ENCODE measurements at regions not wholly inside any gene's neighbourhood (a gene's known extent, or its start where the extent isn't known, plus 50 kb on each side); places are given as distances from the start of the nearest gene placed in this dataset.

DNA sequence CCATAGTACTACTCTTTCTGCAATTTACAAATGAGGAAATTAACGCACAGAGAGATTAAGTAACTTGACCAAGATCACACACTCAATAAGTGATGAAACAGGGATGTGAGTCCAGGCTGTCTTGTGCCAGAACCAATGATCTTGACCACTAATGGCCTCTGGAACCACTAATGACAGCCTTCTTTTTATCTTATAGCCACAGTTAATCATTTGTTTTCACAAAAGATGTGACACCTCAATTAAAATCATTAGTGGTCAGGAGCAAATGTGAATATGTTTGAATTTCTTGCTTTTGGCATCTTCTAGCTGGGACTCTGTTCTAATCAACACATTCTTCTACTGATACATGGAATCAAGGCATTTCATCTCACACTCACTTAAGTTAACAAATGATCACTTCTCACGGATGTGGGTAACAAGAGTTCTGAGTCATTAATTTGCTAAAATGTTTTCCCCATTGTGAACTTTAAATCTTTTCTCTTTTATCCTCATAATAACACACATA is 102.7 kb upstream of the CD180 start:
- DNase-seq: no peak
- Histone ChIP-seq H3K9ac (ENCODE audit: low read length in 3 of 3) (no peak overlapping the region), H3K27ac (ENCODE audit: low read depth in 2 of 2, low read length in 2 of 2) (no peak overlapping the region), H3K4me1 (ENCODE audit: control insufficient read depth in 2 of 3, insufficient read depth in 2 of 3, low read depth in 1 of 3, low read length in 3 of 3) (no peaks in the 10 kb centered on the region), H3K36me3 (ENCODE audit: control insufficient read depth in 2 of 3, insufficient read depth in 3 of 3, low read length in 3 of 3) (no peaks in the 10 kb centered on the region), H3K4me3 (ENCODE audit: low read length in 3 of 3) (no peak overlapping the region), H3K27me3 (ENCODE audit: control insufficient read depth, insufficient read depth, low read length) (no peaks in the 10 kb centered on the region), H3K9me3 (ENCODE audit: control insufficient read depth in 2 of 3, insufficient read depth in 1 of 3, low read length in 3 of 3) (no peaks in the 10 kb centered on the region)
- intact Hi-C loops (cut with DNase I): no loop called here
- FAIRE-seq: no peak
- no peak for TF ChIP-seq CTCF (IDR thresholded peaks at IDR 0.05; ENCODE audit: borderline replicate concordance, extremely low read depth, insufficient read depth)

- Histone ChIP-seq H3K4me1 (ENCODE audit: control insufficient read depth in 2 of 3, insufficient read depth in 2 of 3, low read depth in 1 of 3, low read length in 3 of 3) (no peaks in the 10 kb centered on the region), H3K4me3 (ENCODE audit: low read length in 3 of 3) (no peak overlapping the region), H3K27me3 (ENCODE audit: control insufficient read depth, insufficient read depth, low read length) (no peaks in the 10 kb centered on the region), H3K9me3 (ENCODE audit: control insufficient read depth in 2 of 3, insufficient read depth in 1 of 3, low read length in 3 of 3) (no peaks in the 10 kb centered on the region), H3K36me3 (ENCODE audit: control insufficient read depth in 2 of 3, insufficient read depth in 3 of 3, low read length in 3 of 3) (no peaks in the 10 kb centered on the region), H3K9ac (ENCODE audit: low read length in 3 of 3) (no peak overlapping the region), H3K27ac (ENCODE audit: low read depth in 2 of 2, low read length in 2 of 2) (no peak overlapping the region)
- intact Hi-C loops (cut with DNase I): no loop called here
- DNase-seq (no peak), FAIRE-seq (no peak)
- no peak for TF ChIP-seq CTCF (IDR thresholded peaks at IDR 0.05; ENCODE audit: borderline replicate concordance, extremely low read depth, insufficient read depth)
Observed at GRCh38 chr5:67297802-67298532, 101.4 kb upstream of the CD180 start.

GRCh38 chr5:67297376-67297775 is 100.8 kb upstream of the CD180 start:
- Histone ChIP-seq H3K27me3 (ENCODE audit: control insufficient read depth, insufficient read depth, low read length) (no peaks in the 10 kb centered on the region), H3K4me3 (ENCODE audit: low read length in 3 of 3) (no peak overlapping the region), H3K27ac (ENCODE audit: low read depth in 2 of 2, low read length in 2 of 2) (no peak overlapping the region), H3K9ac (ENCODE audit: low read length in 3 of 3) (no peak overlapping the region), H3K36me3 (ENCODE audit: control insufficient read depth in 2 of 3, insufficient read depth in 3 of 3, low read length in 3 of 3) (no peaks in the 10 kb centered on the region), H3K4me1 (ENCODE audit: control insufficient read depth in 2 of 3, insufficient read depth in 2 of 3, low read depth in 1 of 3, low read length in 3 of 3) (no peaks in the 10 kb centered on the region), H3K9me3 (ENCODE audit: control insufficient read depth in 2 of 3, insufficient read depth in 1 of 3, low read length in 3 of 3) (no peaks in the 10 kb centered on the region)
- TF ChIP-seq CTCF (IDR thresholded peaks at IDR 0.05; ENCODE audit: borderline replicate concordance, extremely low read depth, insufficient read depth): no peak
- DNase-seq (no peak), FAIRE-seq (no peak)
- intact Hi-C loops (cut with DNase I): no loop called here

All from kidney (tissue), 13 donors.